Breast epithelium (tissue), 3 donors: ENCODE measurements at regions not wholly inside any gene's neighbourhood (a gene's known extent, or its start where the extent isn't known, plus 50 kb on each side); places are given as distances from the start of the nearest gene placed in this dataset.

Source experiments
- CTCF ChIP-seq, 3 donors: fragments of 450-650 bp; IDR thresholded peaks; one replicate each; pipeline ENCODE4 v1.5.1; 2016 to 2017; ENCODE audit warnings: antibody characterized with exemption in 3 of 3, mild to moderate bottlenecking in 3 of 3, moderate library complexity in 3 of 3
- POLR2A ChIP-seq: fragments of 450-650 bp; IDR thresholded peaks from one replicate; pipeline ENCODE4 v1.6.1; 2016; ENCODE audit warnings: antibody characterized with exemption, mild to moderate bottlenecking, moderate library complexity

GRCh38 chr16:85276721-85277120, 164.4 kb upstream of the CIBAR2 start:
- no peak for TF ChIP-seq CTCF (IDR thresholded peaks at IDR 0.05)
- TF ChIP-seq POLR2A = no peak
